ENCODE measurements at regions not wholly inside any gene's neighbourhood (a gene's known extent, or its start where the extent isn't known, plus 50 kb on each side); places are given as distances from the start of the nearest gene placed in this dataset.

GRCh38 chr1:224864006-224864405, 65.5 kb upstream of the DNAH14 start:
- H3K27ac ChIP-seq, result no peak overlapping the region
- no peak for DNase-seq (ENCODE audit: low spot score in 2 of 2)
- 39 to 88% methylated on average over 2 of the region's 2 CpGs for WGBS, 2 donors
- H3K36me3 ChIP-seq, result no peaks in the 10 kb centered on the region
- peaks cover 0 to 20% (median 3%) of the 10 kb centered on the region in 4 donors for H3K9me3 ChIP-seq
- H3K27me3 ChIP-seq, result no peaks in the 10 kb centered on the region
- TF ChIP-seq EP300 (IDR thresholded peaks at IDR 0.05) (no peak), POLR2A (IDR thresholded peaks at IDR 0.05) (no peak), CTCF (IDR thresholded peaks at IDR 0.05) (no peak)
- H3K4me3 ChIP-seq, result no peak overlapping the region
- H3K4me1 ChIP-seq, result no peaks in the 10 kb centered on the region

- Histone ChIP-seq H3K27ac (no peak overlapping the region), H3K4me1 (no peaks in the 10 kb centered on the region), H3K9me3 (peaks cover 0 to 20% (median 3%) of the 10 kb centered on the region in 4 donors), H3K36me3 (no peaks in the 10 kb centered on the region), H3K4me3 (no peak overlapping the region), H3K27me3 (no peaks in the 10 kb centered on the region)
- TF ChIP-seq CTCF (IDR thresholded peaks at IDR 0.05), result no peak
- TF ChIP-seq POLR2A (IDR thresholded peaks at IDR 0.05), result no peak
- TF ChIP-seq EP300 (IDR thresholded peaks at IDR 0.05), result no peak
- DNase-seq (ENCODE audit: low spot score in 2 of 2), result no peak
- WGBS, 2 donors, result 77 to 78% methylated on average over 1 of the region's 1 CpG
Observed at GRCh38 chr1:224865510-224865909, 64.0 kb upstream of the DNAH14 start.

- TF ChIP-seq EP300 (IDR thresholded peaks at IDR 0.05), result no peak
- TF ChIP-seq CTCF (IDR thresholded peaks at IDR 0.05), result no peak
- no peak for TF ChIP-seq POLR2A (IDR thresholded peaks at IDR 0.05)
- H3K4me1 ChIP-seq, result no peaks in the 10 kb centered on the region
Observed at GRCh38 chr1:224866940-224867339, 62.5 kb upstream of the DNAH14 start.

GRCh38 chr1:224867715-224868114, 61.8 kb upstream of the DNAH14 start:
- no peaks in the 10 kb centered on the region for H3K36me3 ChIP-seq
- TF ChIP-seq POLR2A (IDR thresholded peaks at IDR 0.05) (no peak), CTCF (IDR thresholded peaks at IDR 0.05) (no peak), EP300 (IDR thresholded peaks at IDR 0.05) (no peak)
- H3K4me3 ChIP-seq, result no peak overlapping the region
- H3K9me3 ChIP-seq, result peaks cover 0 to 20% (median 3%) of the 10 kb centered on the region in 4 donors
- no peaks in the 10 kb centered on the region for H3K27me3 ChIP-seq
- H3K4me1 ChIP-seq, result no peaks in the 10 kb centered on the region
- DNase-seq (ENCODE audit: low spot score in 2 of 2), result no peak
- no peak overlapping the region for H3K27ac ChIP-seq

More at GRCh38 chr1:224866940-224867339, 62.5 kb upstream of the DNAH14 start:
- DNase-seq (ENCODE audit: low spot score in 2 of 2), result no peak
- Histone ChIP-seq H3K27ac (no peak overlapping the region), H3K36me3 (no peaks in the 10 kb centered on the region), H3K9me3 (peaks cover 0 to 20% (median 3%) of the 10 kb centered on the region in 4 donors), H3K4me3 (no peak overlapping the region), H3K27me3 (no peaks in the 10 kb centered on the region)

- Histone ChIP-seq H3K9me3 (no peaks in the 10 kb centered on the region), H3K27me3 (peaks cover 0 to 5% of the 10 kb centered on the region in 2 donors), H3K4me3 (no peak overlapping the region), H3K27ac (no peak overlapping the region), H3K4me1 (peaks cover 0 to 13% (median 0%) of the 10 kb centered on the region in 4 donors), H3K36me3 (no peaks in the 10 kb centered on the region)
- 42 to 47% methylated on average over 4 of the region's 4 CpGs for WGBS, 2 donors
- no peak for TF ChIP-seq EP300 (IDR thresholded peaks at IDR 0.05)
- TF ChIP-seq POLR2A (IDR thresholded peaks at IDR 0.05), result no peak
- no peak for TF ChIP-seq CTCF (IDR thresholded peaks at IDR 0.05)
- no peak for DNase-seq (ENCODE audit: low spot score in 2 of 2)
Observed at GRCh38 chr1:224872832-224873433, 56.5 kb upstream of the DNAH14 start.
